HCT116 (cell line): ENCODE measurements at regions not wholly inside any gene's neighbourhood (a gene's known extent, or its start where the extent isn't known, plus 50 kb on each side); places are given as distances from the start of the nearest gene placed in this dataset.

Experiments
- CEBPB ChIP-seq: IDR thresholded peaks from 2 replicates; pipeline ENCODE4 v1.6.1; 2012; ENCODE audit warnings: low read depth
- POLR2A ChIP-seq: IDR thresholded peaks from 2 replicates; pipeline ENCODE4 v1.7.0; 2011; ENCODE audit warnings: borderline replicate concordance; ENCODE audit not compliant: insufficient read depth, insufficient read length; ENCODE audit errors: extremely low read depth
- RAD21 ChIP-seq: IDR thresholded peaks from 2 replicates; pipeline ENCODE4 v1.6.1; 2012; ENCODE audit warnings: low read depth, mild to moderate bottlenecking
- TF ChIP-seq, protein P1 (sequence below): IDR thresholded peaks from 2 replicates; pipeline ENCODE4 v1.6.1; 2012; ENCODE audit warnings: low read depth

DNA sequence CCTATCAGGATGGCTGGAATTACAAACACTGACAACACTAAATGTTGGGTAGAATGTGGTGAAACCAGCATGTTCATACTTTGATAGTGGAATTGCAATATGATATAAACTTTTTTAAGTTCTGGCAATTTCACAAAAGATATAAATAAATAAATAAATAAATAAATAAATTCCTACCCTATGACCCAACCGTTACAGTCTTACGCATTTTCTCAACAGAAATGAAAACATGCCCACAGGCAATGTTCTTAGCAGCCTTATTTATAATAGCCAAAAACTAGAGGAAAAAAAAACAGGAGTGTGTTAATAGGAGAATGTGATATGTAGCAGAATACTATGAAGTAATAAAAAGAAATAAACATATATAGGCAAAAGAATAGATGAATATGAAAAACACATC lies 318.9 kb downstream of the IPMK start:
- no peak for TF ChIP-seq RAD21
- no peak for TF ChIP-seq CEBPB
- TF ChIP-seq POLR2A: no peak
- TF ChIP-seq, protein P1, sequence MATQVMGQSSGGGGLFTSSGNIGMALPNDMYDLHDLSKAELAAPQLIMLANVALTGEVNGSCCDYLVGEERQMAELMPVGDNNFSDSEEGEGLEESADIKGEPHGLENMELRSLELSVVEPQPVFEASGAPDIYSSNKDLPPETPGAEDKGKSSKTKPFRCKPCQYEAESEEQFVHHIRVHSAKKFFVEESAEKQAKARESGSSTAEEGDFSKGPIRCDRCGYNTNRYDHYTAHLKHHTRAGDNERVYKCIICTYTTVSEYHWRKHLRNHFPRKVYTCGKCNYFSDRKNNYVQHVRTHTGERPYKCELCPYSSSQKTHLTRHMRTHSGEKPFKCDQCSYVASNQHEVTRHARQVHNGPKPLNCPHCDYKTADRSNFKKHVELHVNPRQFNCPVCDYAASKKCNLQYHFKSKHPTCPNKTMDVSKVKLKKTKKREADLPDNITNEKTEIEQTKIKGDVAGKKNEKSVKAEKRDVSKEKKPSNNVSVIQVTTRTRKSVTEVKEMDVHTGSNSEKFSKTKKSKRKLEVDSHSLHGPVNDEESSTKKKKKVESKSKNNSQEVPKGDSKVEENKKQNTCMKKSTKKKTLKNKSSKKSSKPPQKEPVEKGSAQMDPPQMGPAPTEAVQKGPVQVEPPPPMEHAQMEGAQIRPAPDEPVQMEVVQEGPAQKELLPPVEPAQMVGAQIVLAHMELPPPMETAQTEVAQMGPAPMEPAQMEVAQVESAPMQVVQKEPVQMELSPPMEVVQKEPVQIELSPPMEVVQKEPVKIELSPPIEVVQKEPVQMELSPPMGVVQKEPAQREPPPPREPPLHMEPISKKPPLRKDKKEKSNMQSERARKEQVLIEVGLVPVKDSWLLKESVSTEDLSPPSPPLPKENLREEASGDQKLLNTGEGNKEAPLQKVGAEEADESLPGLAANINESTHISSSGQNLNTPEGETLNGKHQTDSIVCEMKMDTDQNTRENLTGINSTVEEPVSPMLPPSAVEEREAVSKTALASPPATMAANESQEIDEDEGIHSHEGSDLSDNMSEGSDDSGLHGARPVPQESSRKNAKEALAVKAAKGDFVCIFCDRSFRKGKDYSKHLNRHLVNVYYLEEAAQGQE: no peak
